Fibroblast of lung (primary cell): ENCODE measurements at regions not wholly inside any gene's neighbourhood (a gene's known extent, or its start where the extent isn't known, plus 50 kb on each side); places are given as distances from the start of the nearest gene placed in this dataset.

Source experiments
- CTCF ChIP-seq, 2 donors: IDR thresholded peaks in 1 of 2; conservative IDR thresholded peaks in 1 of 2; 1 replicate in 1 of 2; 2 replicates in 1 of 2; pipeline ENCODE4 v1.5.1; 2011 to 2012; ENCODE audit warnings: low read length in 2 of 2, control low read depth in 1 of 2, inconsistent platforms in 1 of 2, low read depth in 1 of 2, mild to moderate bottlenecking in 1 of 2
- EZH2 ChIP-seq: IDR thresholded peaks from 2 replicates; pipeline ENCODE4 v1.5.1; 2012; ENCODE audit warnings: low read length, control low read depth, mild to moderate bottlenecking; ENCODE audit errors: missing control alignments

- no peak for TF ChIP-seq EZH2
- TF ChIP-seq CTCF (conservative IDR thresholded peaks at IDR 0.05 in 1 of 2, IDR thresholded peaks at IDR 0.05 in 1 of 2; ENCODE audit: low read depth in 1 of 2, low read length in 2 of 2), result no peak
Observed at GRCh38 chr4:1540601-1541375, 134.5 kb upstream of the NKX1-1 start.
